Large intestine (tissue), 3 donors: ENCODE measurements at regions not wholly inside any gene's neighbourhood (a gene's known extent, or its start where the extent isn't known, plus 50 kb on each side); places are given as distances from the start of the nearest gene placed in this dataset.
"Not testable (repeated sequence)": the region's sequence is repeated elsewhere in the genome, so short reads cannot be mapped to it uniquely, and the experiment has no call there.

Source experiments
- DNase-seq, 2 donors: peaks; one replicate each; pipeline versions ENCODE4 v3.0.0 to v3.0.0-alpha.2; 2013
- H3K27ac ChIP-seq: one replicate; pipeline ENCODE4 v1.5.1; 2013; ENCODE audit warnings: low read length
- H3K27me3 ChIP-seq: 2 replicates; pipeline ENCODE4 v1.6.1; 2013; ENCODE audit warnings: low read length; ENCODE audit not compliant: control insufficient read depth, insufficient read depth
- H3K36me3 ChIP-seq: 2 replicates; pipeline ENCODE4 v1.6.1; 2013; ENCODE audit warnings: low read length; ENCODE audit not compliant: control insufficient read depth, insufficient read depth
- H3K4me1 ChIP-seq: one replicate; pipeline ENCODE4 v1.6.1; 2013; ENCODE audit warnings: low read length; ENCODE audit not compliant: control insufficient read depth, insufficient read depth
- H3K4me3 ChIP-seq: one replicate; pipeline ENCODE4 v1.5.1; 2013; ENCODE audit warnings: low read length
- H3K9me3 ChIP-seq: one replicate; pipeline ENCODE4 v1.6.1; 2013; ENCODE audit warnings: mild to moderate bottlenecking, low read depth, low read length, moderate library complexity; ENCODE audit not compliant: control insufficient read depth
- WGBS: methylation state at CpG from one replicate; pipeline ENCODE4 v1.1.5; 2013; ENCODE audit warnings: low lambda C conversion rate; ENCODE audit not compliant: insufficient coverage; 5-methylcytosine and 5-hydroxymethylcytosine counted together

DNA sequence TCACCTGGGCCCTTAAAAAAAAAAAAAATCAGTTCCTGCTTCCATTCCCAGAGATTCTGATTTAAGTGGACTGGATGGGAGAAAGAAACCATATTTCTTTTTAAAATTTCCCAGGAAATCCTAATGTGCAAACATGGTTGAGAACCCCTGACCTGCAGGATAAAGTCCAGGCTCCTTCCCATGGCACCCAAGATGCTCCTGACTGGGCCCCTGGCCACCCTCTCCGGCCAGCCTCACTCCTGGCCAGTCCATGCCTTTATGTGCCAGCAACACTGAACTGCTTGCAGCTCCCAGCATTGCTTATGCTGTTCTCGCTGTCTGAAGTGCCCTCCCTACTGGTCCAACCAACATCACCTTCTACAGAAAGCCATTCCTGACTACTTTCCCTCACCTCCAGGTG lies 93.9 kb downstream of the TEX35 start:
- no peak overlapping the region for H3K27ac ChIP-seq
- WGBS = no CpG with 5 or more reads among the region's 2 CpGs
- no peaks in the 10 kb centered on the region for H3K27me3 ChIP-seq
- no peak for DNase-seq
- H3K9me3 ChIP-seq = no peaks in the 10 kb centered on the region
- H3K4me1 ChIP-seq = no peaks in the 10 kb centered on the region
- no peaks in the 10 kb centered on the region for H3K36me3 ChIP-seq
- no peak overlapping the region for H3K4me3 ChIP-seq

DNA sequence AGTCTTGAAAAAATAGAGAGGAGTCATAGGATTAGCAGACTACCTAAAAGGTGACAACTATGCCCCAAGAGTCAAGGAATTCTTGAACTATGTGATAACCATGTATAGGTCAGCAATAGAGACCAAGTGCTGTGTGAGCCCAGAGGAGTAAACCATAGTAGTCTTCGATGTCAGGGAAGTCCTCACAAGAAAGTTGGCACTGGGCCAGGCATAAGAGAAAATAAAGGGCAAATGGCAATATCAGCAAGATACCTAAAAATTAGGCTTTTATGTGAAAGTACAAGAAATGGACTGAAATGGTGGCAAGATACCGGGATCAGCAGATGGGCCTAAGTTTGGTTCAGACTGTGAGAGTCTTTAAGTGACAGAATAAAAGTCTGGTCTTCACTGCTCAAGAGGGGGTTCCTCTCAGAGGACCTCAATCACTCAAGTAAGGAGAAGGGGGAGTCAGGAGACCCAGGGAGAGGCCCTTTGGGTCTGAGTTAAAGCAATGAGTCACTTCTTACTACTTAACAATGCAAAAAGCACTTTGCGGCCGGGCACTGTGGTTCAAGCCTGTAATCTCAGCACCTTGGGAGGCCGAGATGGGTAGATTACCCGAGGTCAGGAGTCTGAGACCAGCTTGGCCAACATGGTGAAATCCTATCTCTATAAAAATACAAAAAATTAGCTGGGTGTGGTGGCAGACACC lies 95.0 kb downstream of the TEX35 start:
- no peaks in the 10 kb centered on the region for H3K27me3 ChIP-seq
- no peaks in the 10 kb centered on the region for H3K36me3 ChIP-seq
- H3K27ac ChIP-seq = no peak overlapping the region
- 100% methylated on average over 1 of the region's 6 CpGs for WGBS
- no peaks in the 10 kb centered on the region for H3K9me3 ChIP-seq
- no peaks in the 10 kb centered on the region for H3K4me1 ChIP-seq
- DNase-seq = no peak
- no peak overlapping the region for H3K4me3 ChIP-seq

DNA sequence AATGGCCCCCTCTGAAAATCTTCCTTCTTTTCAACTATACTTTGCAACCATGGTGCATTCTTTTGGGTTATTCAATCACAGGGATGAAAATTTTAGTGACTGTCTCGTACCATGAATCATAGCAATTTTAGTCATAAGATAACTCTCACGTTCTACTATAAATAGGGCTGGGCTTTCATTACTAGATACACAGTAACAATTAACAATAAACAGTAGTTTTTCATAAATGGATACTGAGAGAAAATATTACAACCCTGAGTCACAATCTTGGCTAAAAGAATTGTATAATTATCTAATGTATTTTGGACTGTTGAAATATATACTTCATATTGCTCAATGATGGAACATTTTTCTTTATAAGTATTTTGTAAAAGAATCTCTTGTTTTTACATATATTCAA lies 96.1 kb downstream of the TEX35 start:
- Histone ChIP-seq H3K9me3 (no peaks in the 10 kb centered on the region), H3K36me3 (no peaks in the 10 kb centered on the region), H3K4me3 (no peak overlapping the region), H3K4me1 (no peaks in the 10 kb centered on the region), H3K27me3 (no peaks in the 10 kb centered on the region), H3K27ac (no peak overlapping the region)
- 60% methylated on average over 1 of the region's 2 CpGs for WGBS
- no peak for DNase-seq

DNA sequence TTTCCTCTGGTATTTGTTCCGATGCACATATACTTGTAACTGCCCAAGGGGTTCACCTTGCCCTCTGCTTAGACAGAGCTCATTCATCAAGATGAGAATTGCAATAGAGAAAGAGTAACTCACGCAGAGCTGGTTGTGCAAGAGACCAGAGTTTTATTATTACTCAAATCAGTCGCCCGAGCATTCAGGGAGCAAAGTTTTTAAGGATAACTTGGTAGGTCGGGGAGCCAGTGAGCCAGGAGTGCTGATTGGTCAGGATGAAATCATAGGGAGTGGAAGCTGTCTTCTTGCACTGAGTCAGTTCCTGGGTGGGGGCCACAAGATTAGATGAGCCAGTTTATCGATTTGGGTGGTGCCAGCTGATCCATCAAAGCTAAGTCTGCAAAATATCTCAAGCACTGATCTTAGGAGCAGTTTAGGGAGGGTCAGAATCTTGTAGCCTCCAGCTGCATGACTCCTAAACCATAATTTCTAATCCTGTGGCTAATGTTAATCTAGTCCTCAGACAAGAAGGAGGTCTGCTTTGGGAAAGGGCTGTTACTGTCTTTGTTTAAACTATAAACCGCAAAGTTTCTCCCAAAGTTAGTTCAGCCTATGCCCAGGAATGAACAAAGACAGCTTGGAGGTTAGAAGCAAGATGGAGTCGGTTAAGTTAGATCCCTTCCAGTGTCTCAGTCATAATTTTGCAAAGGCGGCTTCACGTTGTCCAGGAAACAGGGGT lies 97.9 kb downstream of the TEX35 start:
- 70% methylated on average over 2 of the region's 10 CpGs for WGBS
- H3K9me3 ChIP-seq = not testable (repeated sequence)

DNA sequence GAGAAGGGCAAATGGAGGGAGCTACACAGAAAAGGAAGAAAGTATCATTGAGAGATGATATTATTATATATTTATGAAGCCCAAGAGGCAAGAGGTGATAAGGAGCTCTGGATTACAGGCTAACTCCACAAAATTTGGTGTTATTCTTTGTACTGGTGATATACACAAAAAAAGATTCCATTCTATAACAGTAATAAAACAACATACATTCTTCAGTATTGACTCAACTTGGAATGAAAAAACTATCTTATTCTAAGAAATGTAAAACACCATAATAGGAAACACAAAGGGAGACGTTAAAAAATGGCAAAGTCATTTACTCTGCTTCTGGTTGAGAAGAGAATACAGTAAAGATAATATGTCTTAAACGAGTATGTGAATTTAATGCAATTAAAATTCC lies 99.4 kb downstream of the TEX35 start:
- Histone ChIP-seq H3K9me3 (no peaks in the 10 kb centered on the region), H3K27ac (no peak overlapping the region), H3K4me1 (no peaks in the 10 kb centered on the region), H3K27me3 (no peaks in the 10 kb centered on the region), H3K36me3 (no peaks in the 10 kb centered on the region), H3K4me3 (no peak overlapping the region)
- DNase-seq = no peak
- WGBS = 100% methylated on average over 1 of the region's 2 CpGs

More for the DNA sequence above, 97.9 kb downstream of the TEX35 start:
- H3K27me3 ChIP-seq, H3K27ac ChIP-seq, H3K4me3 ChIP-seq, H3K4me1 ChIP-seq, H3K36me3 ChIP-seq: not testable (repeated sequence)
- DNase-seq = peak; percentile 42 to 68

DNA sequence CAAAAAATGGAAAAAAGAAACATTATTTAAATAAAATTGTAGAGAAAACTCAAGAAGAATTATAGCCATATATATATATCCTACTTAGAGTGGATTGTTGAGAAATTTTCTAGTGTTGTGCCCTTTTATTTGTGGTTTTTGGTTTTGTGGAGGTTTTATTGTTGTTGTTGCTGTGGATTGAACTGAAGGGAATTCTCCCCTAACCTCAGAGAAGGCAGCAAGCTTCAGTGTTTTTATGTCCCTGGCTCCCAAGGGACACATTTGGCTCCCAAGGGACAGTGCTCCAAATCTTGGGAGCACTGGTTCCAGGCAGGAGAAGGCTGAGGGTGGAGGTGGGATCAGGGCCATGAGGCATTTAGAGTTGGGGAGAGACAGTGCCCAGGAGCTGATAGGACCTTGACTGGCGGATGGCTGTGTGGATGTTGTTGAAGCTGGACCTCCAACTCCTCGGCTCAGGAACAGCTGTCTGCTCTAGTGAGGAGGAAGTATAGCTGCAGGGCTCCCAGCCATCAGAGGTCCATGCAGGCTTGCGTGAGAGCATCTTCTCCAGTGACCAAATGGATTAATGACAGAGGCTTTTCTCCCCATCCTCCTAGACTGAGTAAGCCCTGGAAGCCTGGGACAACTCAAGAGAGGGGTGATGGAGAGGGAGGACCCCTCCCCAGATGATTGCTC lies 100.5 kb downstream of the TEX35 start:
- Histone ChIP-seq H3K36me3 (no peaks in the 10 kb centered on the region), H3K4me1 (no peaks in the 10 kb centered on the region), H3K27me3 (no peaks in the 10 kb centered on the region), H3K4me3 (no peak overlapping the region), H3K9me3 (no peaks in the 10 kb centered on the region), H3K27ac (no peak overlapping the region)
- WGBS = no CpG with 5 or more reads among the region's 3 CpGs
- DNase-seq = no peak

DNA sequence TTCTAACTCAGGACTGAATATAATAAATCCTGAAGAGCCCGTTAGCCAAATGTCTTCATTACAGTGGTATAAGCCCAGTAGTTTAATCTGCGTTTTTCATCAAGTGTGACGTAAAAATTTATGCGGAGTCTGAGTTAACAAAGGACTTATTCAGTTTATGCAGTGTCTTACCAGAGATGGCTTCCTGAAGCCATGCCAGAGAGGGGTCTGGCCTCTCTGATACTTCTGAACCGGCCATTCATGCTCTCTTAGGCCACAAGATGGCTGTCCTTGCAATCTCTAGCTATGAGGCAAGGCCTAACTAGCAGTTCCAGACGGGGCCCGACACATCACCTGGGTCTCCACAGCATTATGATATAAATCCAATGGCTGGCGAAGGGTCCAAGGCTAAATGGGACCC lies 101.4 kb downstream of the TEX35 start:
- Histone ChIP-seq H3K27me3 (no peaks in the 10 kb centered on the region), H3K9me3 (no peaks in the 10 kb centered on the region), H3K27ac (no peak overlapping the region), H3K4me1 (no peaks in the 10 kb centered on the region), H3K36me3 (no peaks in the 10 kb centered on the region), H3K4me3 (no peak overlapping the region)
- no CpG with 5 or more reads among the region's 8 CpGs for WGBS
- DNase-seq = no peak

DNA sequence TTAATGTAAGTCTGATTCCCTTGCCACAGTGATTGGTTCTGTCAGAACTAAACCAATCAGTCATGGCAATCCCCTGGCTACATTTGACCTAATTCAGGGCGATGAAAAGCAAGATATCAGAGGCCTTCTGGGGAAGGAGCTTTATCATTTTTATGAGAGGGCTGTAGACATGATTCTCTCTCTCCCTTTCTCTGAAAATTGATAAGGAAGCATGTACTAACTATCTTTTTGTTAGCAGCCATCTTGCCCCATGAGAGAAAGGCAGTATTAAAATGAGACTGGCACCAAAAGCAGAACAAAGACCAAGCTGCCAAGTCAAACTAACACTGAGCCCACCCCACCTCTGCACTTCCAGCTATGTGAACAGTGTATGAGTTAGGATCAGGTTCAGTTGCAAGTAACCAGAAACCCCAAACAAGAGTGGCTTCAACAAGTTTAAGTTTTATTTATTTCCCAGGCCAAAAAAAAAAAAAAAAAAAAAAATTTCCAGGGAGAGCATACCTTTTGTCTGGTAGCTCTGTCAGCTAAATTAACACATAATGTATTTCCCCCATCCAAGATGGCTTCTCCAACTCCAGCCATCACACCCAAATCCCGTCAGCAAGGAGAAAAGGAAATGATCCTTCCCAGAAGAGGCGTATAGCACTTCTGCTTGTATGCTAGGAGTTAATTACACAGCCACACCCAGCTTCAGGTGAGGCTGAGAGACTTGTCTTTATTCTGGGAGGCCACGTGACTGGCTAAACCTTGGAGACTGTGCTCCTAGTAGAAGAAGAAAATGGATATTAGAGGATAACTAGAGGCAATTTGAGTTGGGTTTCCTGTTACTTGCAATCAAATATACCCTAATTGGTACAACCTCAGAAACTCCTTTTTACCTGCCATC lies 105.8 kb upstream of the RALGPS2 start:
- no peaks in the 10 kb centered on the region for H3K9me3 ChIP-seq
- H3K27me3 ChIP-seq = no peaks in the 10 kb centered on the region
- peak in 1 of 2 donors; percentile 32 for DNase-seq
- no peak overlapping the region for H3K27ac ChIP-seq
- no peaks in the 10 kb centered on the region for H3K4me1 ChIP-seq
- 80% methylated on average over 1 of the region's 4 CpGs for WGBS
- H3K36me3 ChIP-seq = no peaks in the 10 kb centered on the region
- no peak overlapping the region for H3K4me3 ChIP-seq

DNA sequence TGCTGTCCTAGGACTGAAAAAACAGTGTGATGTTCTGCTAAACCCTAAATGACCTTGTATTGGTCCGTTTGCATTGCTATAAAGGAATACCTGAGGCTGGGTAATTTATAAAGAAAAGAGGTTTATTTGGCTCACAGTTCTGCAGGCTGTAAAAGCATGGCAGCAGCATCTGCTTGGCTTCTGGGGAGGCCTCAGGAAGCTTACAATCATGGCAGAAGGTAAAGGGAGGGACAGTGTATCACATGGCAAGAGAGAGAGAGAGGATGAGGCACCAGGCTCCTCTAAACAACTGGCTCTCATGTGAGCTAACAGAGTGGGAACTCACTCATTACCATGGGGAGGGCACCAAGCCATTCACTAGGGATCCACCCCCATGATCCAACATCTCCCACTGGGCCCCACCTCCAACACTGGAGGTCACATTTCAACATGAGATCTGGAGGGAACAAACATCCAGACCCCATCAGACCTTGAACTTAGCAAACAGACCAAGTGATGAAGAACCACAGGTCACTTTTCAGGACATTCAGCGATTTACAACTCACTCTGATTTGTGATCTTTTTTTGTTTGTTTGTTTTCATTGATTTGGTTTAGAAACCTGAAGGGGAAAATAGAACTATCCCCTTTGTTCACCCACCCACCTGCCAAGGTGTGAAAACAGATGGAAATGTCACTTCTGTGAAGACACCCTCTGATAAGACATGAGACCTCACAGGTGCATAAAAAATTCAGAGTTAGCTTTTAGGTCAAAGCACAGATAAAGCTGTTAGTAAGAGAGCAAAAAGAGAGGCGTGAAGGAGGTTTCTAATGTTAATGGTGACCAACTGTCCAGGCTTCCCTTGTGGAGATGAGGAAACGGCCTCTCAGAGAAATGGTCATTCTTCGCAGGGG lies 104.2 kb upstream of the RALGPS2 start:
- no CpG with 5 or more reads among the region's 5 CpGs for WGBS
- H3K9me3 ChIP-seq = no peaks in the 10 kb centered on the region
- DNase-seq = no peak

More for the DNA sequence above, 104.2 kb upstream of the RALGPS2 start:
- Histone ChIP-seq H3K27ac (no peak overlapping the region), H3K4me1 (no peaks in the 10 kb centered on the region), H3K36me3 (no peaks in the 10 kb centered on the region), H3K27me3 (no peaks in the 10 kb centered on the region), H3K4me3 (no peak overlapping the region)
